Stimulated activated memory B cell treated with anti-CD40 and anti-IgM and Interleukin-4, amounts not matched to agents 10 μg/mL and 1 μg/mL and 100 μg/mL, for 72 hours (primary cell): ENCODE measurements at regions not wholly inside any gene's neighbourhood (a gene's known extent, or its start where the extent isn't known, plus 50 kb on each side); places are given as distances from the start of the nearest gene placed in this dataset.
"Not testable (repeated sequence)": the region's sequence is repeated elsewhere in the genome, so short reads cannot be mapped to it uniquely, and the experiment has no call there.

Experiments used
- ATAC-seq: fragments of 150-1000 bp; cut with Tn5 transposase; 2 replicates; pipeline ENCODE4 v1.10.0; 2021
- H3K27ac Mint-ChIP-seq: one replicate; pipeline ENCODE4 v1.8.0; 2022; ENCODE audit warnings: mild to moderate bottlenecking, mixed read lengths
- H3K27me3 Mint-ChIP-seq: one replicate; pipeline ENCODE4 v1.8.0; 2022; ENCODE audit warnings: mixed read lengths
- H3K36me3 Mint-ChIP-seq: one replicate; pipeline ENCODE4 v1.8.0; 2022; ENCODE audit warnings: mixed read lengths
- H3K4me1 Mint-ChIP-seq: one replicate; pipeline ENCODE4 v1.8.0; 2022; ENCODE audit warnings: mixed read lengths
- H3K4me3 Mint-ChIP-seq: one replicate; pipeline ENCODE4 v1.8.0; 2022; ENCODE audit warnings: mild to moderate bottlenecking, moderate library complexity, mixed read lengths
- H3K9me3 Mint-ChIP-seq: one replicate; pipeline ENCODE4 v1.8.0; 2022; ENCODE audit warnings: mixed read lengths

GRCh38 chr1:98575955-98576354, 85.6 kb upstream of the SNX7 start:
- no peak for ATAC-seq
- H3K36me3 Mint-ChIP-seq = no peaks in the 10 kb centered on the region
- H3K9me3 Mint-ChIP-seq = peaks cover 3% of the 10 kb centered on the region
- no peaks in the 10 kb centered on the region for H3K4me1 Mint-ChIP-seq
- H3K4me3 Mint-ChIP-seq = no peak overlapping the region
- no peaks in the 10 kb centered on the region for H3K27me3 Mint-ChIP-seq
- no peak overlapping the region for H3K27ac Mint-ChIP-seq

- no peaks in the 10 kb centered on the region for H3K4me1 Mint-ChIP-seq
- no peaks in the 10 kb centered on the region for H3K36me3 Mint-ChIP-seq
- H3K4me3 Mint-ChIP-seq = no peak overlapping the region
- peaks cover 14% of the 10 kb centered on the region for H3K9me3 Mint-ChIP-seq
- no peak overlapping the region for H3K27ac Mint-ChIP-seq
- no peaks in the 10 kb centered on the region for H3K27me3 Mint-ChIP-seq
- no peak for ATAC-seq
Measured at GRCh38 chr1:98565951-98566350, 95.6 kb upstream of the SNX7 start.

- no peaks in the 10 kb centered on the region for H3K27me3 Mint-ChIP-seq
- no peaks in the 10 kb centered on the region for H3K36me3 Mint-ChIP-seq
- ATAC-seq = no peak
- no peak overlapping the region for H3K4me3 Mint-ChIP-seq
- H3K4me1 Mint-ChIP-seq = no peaks in the 10 kb centered on the region
- peaks cover 19% of the 10 kb centered on the region for H3K9me3 Mint-ChIP-seq
- no peak overlapping the region for H3K27ac Mint-ChIP-seq
Measured at GRCh38 chr1:98559291-98559690, 102.2 kb upstream of the SNX7 start.

GRCh38 chr1:98557895-98558294, 103.6 kb upstream of the SNX7 start:
- H3K27ac Mint-ChIP-seq = no peak overlapping the region
- H3K4me3 Mint-ChIP-seq = no peak overlapping the region
- H3K36me3 Mint-ChIP-seq = no peaks in the 10 kb centered on the region
- H3K9me3 Mint-ChIP-seq = peaks cover 14% of the 10 kb centered on the region
- ATAC-seq = no peak
- H3K4me1 Mint-ChIP-seq = no peaks in the 10 kb centered on the region
- H3K27me3 Mint-ChIP-seq = no peaks in the 10 kb centered on the region

- H3K36me3 Mint-ChIP-seq = no peaks in the 10 kb centered on the region
- H3K27ac Mint-ChIP-seq = no peak overlapping the region
- H3K27me3 Mint-ChIP-seq = no peaks in the 10 kb centered on the region
- ATAC-seq = no peak
- no peaks in the 10 kb centered on the region for H3K4me1 Mint-ChIP-seq
- H3K4me3 Mint-ChIP-seq = no peak overlapping the region
- peaks cover 9% of the 10 kb centered on the region for H3K9me3 Mint-ChIP-seq
Measured at GRCh38 chr1:98556521-98557158, 104.9 kb upstream of the SNX7 start.

- H3K27me3 Mint-ChIP-seq = no peaks in the 10 kb centered on the region
- ATAC-seq = no peak
- H3K36me3 Mint-ChIP-seq = no peaks in the 10 kb centered on the region
- peaks cover 10% of the 10 kb centered on the region for H3K9me3 Mint-ChIP-seq
- no peak overlapping the region for H3K27ac Mint-ChIP-seq
- H3K4me1 Mint-ChIP-seq = no peaks in the 10 kb centered on the region
- no peak overlapping the region for H3K4me3 Mint-ChIP-seq
Measured at GRCh38 chr1:98555814-98556213, 105.7 kb upstream of the SNX7 start.

- not testable (repeated sequence) for H3K9me3 Mint-ChIP-seq, H3K4me3 Mint-ChIP-seq, H3K36me3 Mint-ChIP-seq, H3K27me3 Mint-ChIP-seq, ATAC-seq, H3K4me1 Mint-ChIP-seq, H3K27ac Mint-ChIP-seq
Measured at GRCh38 chr1:98552576-98553074, 108.9 kb upstream of the SNX7 start.

GRCh38 chr1:98550076-98550475, 111.4 kb upstream of the SNX7 start:
- Mint-ChIP-seq H3K4me1 (no peaks in the 10 kb centered on the region), H3K9me3 (peaks cover 4% of the 10 kb centered on the region), H3K27me3 (no peaks in the 10 kb centered on the region), H3K4me3 (no peak overlapping the region), H3K36me3 (no peaks in the 10 kb centered on the region), H3K27ac (no peak overlapping the region)
- ATAC-seq = no peak

GRCh38 chr1:98546319-98546718, 115.2 kb upstream of the SNX7 start:
- Mint-ChIP-seq H3K4me3 (no peak overlapping the region), H3K4me1 (no peaks in the 10 kb centered on the region), H3K36me3 (no peaks in the 10 kb centered on the region), H3K27ac (no peak overlapping the region), H3K9me3 (peaks cover 1% of the 10 kb centered on the region), H3K27me3 (no peaks in the 10 kb centered on the region)
- ATAC-seq = no peak

- ATAC-seq = no peak
- Mint-ChIP-seq H3K27me3 (no peaks in the 10 kb centered on the region), H3K9me3 (peaks cover 5% of the 10 kb centered on the region), H3K27ac (no peak overlapping the region), H3K4me3 (no peak overlapping the region), H3K36me3 (no peaks in the 10 kb centered on the region), H3K4me1 (no peaks in the 10 kb centered on the region)
Measured at GRCh38 chr1:98538106-98538505, 123.4 kb upstream of the SNX7 start.

GRCh38 chr1:98523256-98523655, 138.3 kb upstream of the SNX7 start:
- no peak for ATAC-seq
- peaks cover 22% of the 10 kb centered on the region for H3K9me3 Mint-ChIP-seq
- no peak overlapping the region for H3K4me3 Mint-ChIP-seq
- H3K27ac Mint-ChIP-seq = no peak overlapping the region
- H3K36me3 Mint-ChIP-seq = no peaks in the 10 kb centered on the region
- no peaks in the 10 kb centered on the region for H3K4me1 Mint-ChIP-seq
- H3K27me3 Mint-ChIP-seq = no peaks in the 10 kb centered on the region

- Mint-ChIP-seq H3K27ac (no peak overlapping the region), H3K36me3 (no peaks in the 10 kb centered on the region), H3K27me3 (no peaks in the 10 kb centered on the region), H3K4me3 (no peak overlapping the region), H3K4me1 (no peaks in the 10 kb centered on the region), H3K9me3 (peaks cover 11% of the 10 kb centered on the region)
- ATAC-seq = no peak
Measured at GRCh38 chr1:98516306-98516705, 145.2 kb upstream of the SNX7 start.

- no peak overlapping the region for H3K27ac Mint-ChIP-seq
- no peaks in the 10 kb centered on the region for H3K4me1 Mint-ChIP-seq
- H3K9me3 Mint-ChIP-seq = peaks cover 13% of the 10 kb centered on the region
- no peaks in the 10 kb centered on the region for H3K36me3 Mint-ChIP-seq
- no peak overlapping the region for H3K4me3 Mint-ChIP-seq
- peak; percentile 24 for ATAC-seq
- H3K27me3 Mint-ChIP-seq = no peaks in the 10 kb centered on the region
Measured at GRCh38 chr1:98515744-98516143, 145.8 kb upstream of the SNX7 start.

- H3K27ac Mint-ChIP-seq, H3K4me3 Mint-ChIP-seq, H3K4me1 Mint-ChIP-seq, H3K9me3 Mint-ChIP-seq, H3K36me3 Mint-ChIP-seq, H3K27me3 Mint-ChIP-seq, ATAC-seq: not testable (repeated sequence)
Measured at GRCh38 chr1:98512216-98512615, 149.3 kb upstream of the SNX7 start.

GRCh38 chr1:98503771-98504170, 157.8 kb upstream of the SNX7 start:
- no peak overlapping the region for H3K27ac Mint-ChIP-seq
- no peaks in the 10 kb centered on the region for H3K36me3 Mint-ChIP-seq

GRCh38 chr1:98502937-98503336, 158.6 kb upstream of the SNX7 start:
- H3K4me1 Mint-ChIP-seq = no peaks in the 10 kb centered on the region
- peaks cover 15% of the 10 kb centered on the region for H3K9me3 Mint-ChIP-seq
- H3K36me3 Mint-ChIP-seq = no peaks in the 10 kb centered on the region
- no peaks in the 10 kb centered on the region for H3K27me3 Mint-ChIP-seq
- no peak for ATAC-seq
- no peak overlapping the region for H3K4me3 Mint-ChIP-seq
- H3K27ac Mint-ChIP-seq = no peak overlapping the region

More at GRCh38 chr1:98503771-98504170, 157.8 kb upstream of the SNX7 start:
- ATAC-seq = no peak
- Mint-ChIP-seq H3K9me3 (peaks cover 15% of the 10 kb centered on the region), H3K27me3 (no peaks in the 10 kb centered on the region), H3K4me1 (no peaks in the 10 kb centered on the region), H3K4me3 (no peak overlapping the region)

- Mint-ChIP-seq H3K27me3 (no peaks in the 10 kb centered on the region), H3K4me3 (no peak overlapping the region), H3K9me3 (no peaks in the 10 kb centered on the region), H3K36me3 (no peaks in the 10 kb centered on the region), H3K27ac (no peak overlapping the region), H3K4me1 (no peaks in the 10 kb centered on the region)
- no peak for ATAC-seq
Measured at GRCh38 chr1:98500324-98500723, 161.2 kb upstream of the SNX7 start.
